ENCODE measurements at regions not wholly inside any gene's neighbourhood (a gene's known extent, or its start where the extent isn't known, plus 50 kb on each side); places are given as distances from the start of the nearest gene placed in this dataset.

GRCh38 chrX:9158611-9159010 lies 124.7 kb upstream of the FAM9B start (continued):
- TF ChIP-seq ZNF462 (CRISPR knock-in tag; IDR thresholded peaks at IDR 0.05) (no peak), ZNF331 (CRISPR knock-in tag; IDR thresholded peaks at IDR 0.05; ENCODE audit: low read depth) (no peak), POLR2AphosphoS5 (IDR thresholded peaks at IDR 0.05; ENCODE audit: low read depth) (no peak), ETS1 (IDR thresholded peaks at IDR 0.05) (no peak), ZNF114 (CRISPR knock-in tag; IDR thresholded peaks at IDR 0.05) (no peak)

- Mint-ChIP-seq H3K27me3 (ENCODE audit: insufficient read depth, low read depth, poor library complexity) (no peaks in the 10 kb centered on the region), H3K9me3 (no peaks in the 10 kb centered on the region), H3K4me3 (no peak overlapping the region), H3K36me3 (ENCODE audit: low read depth) (no peaks in the 10 kb centered on the region), H3K4me1 (peaks cover 11% of the 10 kb centered on the region; the same call in 2 of the 3 replicates), H3K27ac (no peak overlapping the region; the same call in 1 of the 2 replicates)
- no peak for ATAC-seq
- no peaks in the 10 kb centered on the region for H3K36me3 ChIP-seq (ENCODE audit: insufficient read depth)
- no peak overlapping the region for H2AFZ ChIP-seq
- no peaks in the 10 kb centered on the region for H3F3A ChIP-seq (replicated peaks; ENCODE audit: low read depth)
- no peaks in the 10 kb centered on the region for H3K9me2 ChIP-seq (ENCODE audit: insufficient read depth)
- H3K79me2 ChIP-seq (replicated peaks; ENCODE audit: insufficient read depth) = no peaks in the 10 kb centered on the region
- H3K4me3 ChIP-seq = no peak overlapping the region
- DNase-seq (ENCODE audit: low spot score) = no peak
- H4K20me1 ChIP-seq (replicated peaks; ENCODE audit: insufficient read depth) = no peaks in the 10 kb centered on the region
- H3K4me1 ChIP-seq (ENCODE audit: insufficient read depth) = 0 out of 2 replicates have a peak, but pooled peaks cover 10% of the 10 kb centered on the region
- no peak overlapping the region for H3K4me2 ChIP-seq
- no peak overlapping the region for H3K27ac ChIP-seq (ENCODE audit: low read depth)
- no peaks in the 10 kb centered on the region for H3K27me3 ChIP-seq (ENCODE audit: insufficient read depth)
- TF ChIP-seq CTCF (conservative IDR thresholded peaks at IDR 0.05; ENCODE audit: low read depth in 2 of 2) = no peak
- no peak for TF ChIP-seq NANOG (IDR thresholded peaks at IDR 0.05; ENCODE audit: borderline replicate concordance)
- TF ChIP-seq ETS1 (IDR thresholded peaks at IDR 0.05) = no peak
- TF ChIP-seq ZNF114 (CRISPR knock-in tag; IDR thresholded peaks at IDR 0.05) = no peak
- TF ChIP-seq EZH2phosphoT487 (IDR thresholded peaks at IDR 0.05; ENCODE audit: unreplicated experiment) = no peak
- TF ChIP-seq JUNB (IDR thresholded peaks at IDR 0.05; ENCODE audit: unreplicated experiment) = no peak
- no peak for TF ChIP-seq POLR2AphosphoS5 (IDR thresholded peaks at IDR 0.05; ENCODE audit: low read depth)
These were observed 126.9 kb upstream of the FAM9B start for GRCh38 chrX:9160698-9161329.

All from GM23338 (cell line).